ENCODE measurements at regions not wholly inside any gene's neighbourhood (a gene's known extent, or its start where the extent isn't known, plus 50 kb on each side); places are given as distances from the start of the nearest gene placed in this dataset.

GRCh38 chr11:80819271-80819670 is 1378.4 kb upstream of the TENM4 start:
- no peak for FAIRE-seq

- FAIRE-seq = no peak
Measured at GRCh38 chr11:80816966-80817365, 1376.1 kb upstream of the TENM4 start.

GRCh38 chr11:80816454-80816847 is 1375.6 kb upstream of the TENM4 start:
- FAIRE-seq = no peak

GRCh38 chr11:80815752-80816453 is 1375.1 kb upstream of the TENM4 start:
- no peak for FAIRE-seq

- no peak for FAIRE-seq
Measured at GRCh38 chr11:80814813-80815212, 1374.0 kb upstream of the TENM4 start.

GRCh38 chr11:80810695-80811094 is 1369.9 kb upstream of the TENM4 start:
- no peak for FAIRE-seq

GRCh38 chr11:80798174-80798573 is 1357.3 kb upstream of the TENM4 start:
- FAIRE-seq = no peak

- FAIRE-seq = no peak
Measured at GRCh38 chr11:80783561-80783960, 1342.7 kb upstream of the TENM4 start.

GRCh38 chr11:80782135-80782885 is 1341.5 kb upstream of the TENM4 start:
- FAIRE-seq = no peak

- no peak for FAIRE-seq
Measured at GRCh38 chr11:80779905-80780605, 1339.2 kb upstream of the TENM4 start.

- no peak for FAIRE-seq
Measured at GRCh38 chr11:80778941-80779340, 1338.1 kb upstream of the TENM4 start.

- no peak for FAIRE-seq
Measured at GRCh38 chr11:80778432-80778831, 1337.6 kb upstream of the TENM4 start.

GRCh38 chr11:80773919-80774318 is 1333.1 kb upstream of the TENM4 start:
- FAIRE-seq = no peak

GRCh38 chr11:80771017-80771416 is 1330.2 kb upstream of the TENM4 start:
- no peak for FAIRE-seq

GRCh38 chr11:80758787-80759186 is 1318.0 kb upstream of the TENM4 start:
- no peak for FAIRE-seq

- FAIRE-seq = no peak
Measured at GRCh38 chr11:80748207-80748925, 1307.5 kb upstream of the TENM4 start.

- FAIRE-seq = no peak
Measured at GRCh38 chr11:80746300-80746699, 1305.5 kb upstream of the TENM4 start.

GRCh38 chr11:80745416-80745815 is 1304.6 kb upstream of the TENM4 start:
- FAIRE-seq = no peak

GRCh38 chr11:80733790-80734189 is 1293.0 kb upstream of the TENM4 start:
- no peak for FAIRE-seq

GRCh38 chr11:80733361-80733760 is 1292.5 kb upstream of the TENM4 start:
- no peak for FAIRE-seq

GRCh38 chr11:80727315-80727714 is 1286.5 kb upstream of the TENM4 start:
- FAIRE-seq = no peak

GRCh38 chr11:80726236-80726635 is 1285.4 kb upstream of the TENM4 start:
- FAIRE-seq = no peak

GRCh38 chr11:80724366-80724765 is 1283.5 kb upstream of the TENM4 start:
- no peak for FAIRE-seq

Data from TTC549 (cell line).